ELF-1 (cell line): ENCODE measurements at regions not wholly inside any gene's neighbourhood (a gene's known extent, or its start where the extent isn't known, plus 50 kb on each side); places are given as distances from the start of the nearest gene placed in this dataset.
"Not testable (repeated sequence)": the region's sequence is repeated elsewhere in the genome, so short reads cannot be mapped to it uniquely, and the experiment has no call there.

Source experiments
- DNase-seq: peaks from one replicate; pipeline ENCODE4 v3.0.0-alpha.2; 2016; ENCODE audit warnings: low read depth, low spot score

GRCh38 chr6:75031102-75031501 is 174.8 kb downstream of the COL12A1 start:
- DNase-seq = not testable (repeated sequence)

- no peak for DNase-seq
Observed at GRCh38 chr6:75029333-75029732, 176.5 kb downstream of the COL12A1 start.

GRCh38 chr6:75025371-75025770 is 180.5 kb downstream of the COL12A1 start:
- DNase-seq = no peak

- no peak for DNase-seq
Observed at GRCh38 chr6:75024828-75025227, 181.0 kb downstream of the COL12A1 start.

- DNase-seq = no peak
Observed at GRCh38 chr6:75023634-75024033, 182.2 kb downstream of the COL12A1 start.

GRCh38 chr6:75020971-75021370 is 184.9 kb downstream of the COL12A1 start:
- DNase-seq = no peak

GRCh38 chr6:75020376-75020775 is 185.5 kb downstream of the COL12A1 start:
- DNase-seq = no peak

- DNase-seq = no peak
Observed at GRCh38 chr6:75012018-75012417, 193.8 kb downstream of the COL12A1 start.

- DNase-seq = not testable (repeated sequence)
Observed at GRCh38 chr6:75003984-75004383, 201.9 kb downstream of the COL12A1 start.

GRCh38 chr6:74997646-74998045 is 208.2 kb downstream of the COL12A1 start:
- no peak for DNase-seq

- no peak for DNase-seq
Observed at GRCh38 chr6:74993136-74993535, 212.7 kb downstream of the COL12A1 start.

GRCh38 chr6:74991573-74992332 is 214.1 kb downstream of the COL12A1 start:
- no peak for DNase-seq

- DNase-seq = no peak
Observed at GRCh38 chr6:74979065-74979766, 226.6 kb downstream of the COL12A1 start.

GRCh38 chr6:74976701-74977100 is 229.2 kb downstream of the COL12A1 start:
- DNase-seq = no peak

GRCh38 chr6:74976026-74976425 is 229.8 kb downstream of the COL12A1 start:
- DNase-seq = no peak

GRCh38 chr6:74973591-74973990 is 232.3 kb downstream of the COL12A1 start:
- no peak for DNase-seq

GRCh38 chr6:74971633-74972032 is 234.2 kb downstream of the COL12A1 start:
- DNase-seq = no peak

- no peak for DNase-seq
Observed at GRCh38 chr6:74969591-74970267, 236.1 kb downstream of the COL12A1 start.

GRCh38 chr6:74967821-74968220 is 238.0 kb downstream of the COL12A1 start:
- DNase-seq = no peak

GRCh38 chr6:74966712-74967111 is 239.1 kb downstream of the COL12A1 start:
- no peak for DNase-seq

GRCh38 chr6:74964871-74965441 is 240.9 kb downstream of the COL12A1 start:
- DNase-seq = peak; percentile 21
